Thoracic aorta (tissue), 2 donors: ENCODE measurements at regions not wholly inside any gene's neighbourhood (a gene's known extent, or its start where the extent isn't known, plus 50 kb on each side); places are given as distances from the start of the nearest gene placed in this dataset.

Experiments used
- ATAC-seq: fragments of 150-250 bp; one replicate; pipeline ENCODE4 v1.8.0; 2017; ENCODE audit warnings: low read depth; ENCODE audit not compliant: insufficient number of reproducible peaks, low FRiP score
- DNase-seq: peaks from one replicate; pipeline ENCODE4 v3.0.0-alpha.2; 2020; ENCODE audit warnings: low spot score
- H3K27ac ChIP-seq, 2 donors: fragments of 200-600 bp; sonication (generic); 1 replicate in 1 of 2; 2 replicates in 1 of 2; pipeline ENCODE4 v1.5.1; 2016; ENCODE audit warnings: mild to moderate bottlenecking in 2 of 2, moderate library complexity in 2 of 2
- H3K27me3 ChIP-seq: fragments of 200-600 bp; sonication (generic); replicated peaks from 2 replicates; pipeline ENCODE4 v1.6.0; 2016; ENCODE audit warnings: mild to moderate bottlenecking; ENCODE audit not compliant: insufficient read depth
- H3K36me3 ChIP-seq: fragments of 200-600 bp; sonication (generic); one replicate; pipeline ENCODE4 v1.5.1; 2016
- H3K4me1 ChIP-seq, 2 donors: fragments of 200-600 bp; sonication (generic); 1 replicate in 1 of 2; 2 replicates in 1 of 2; pipeline versions ENCODE4 v1.5.1 to v1.6.0; 2016; ENCODE audit warnings: low read depth in 2 of 2, mild to moderate bottlenecking in 1 of 2; ENCODE audit not compliant: control insufficient read depth in 1 of 2
- H3K4me3 ChIP-seq: fragments of 200-600 bp; sonication (generic); 2 replicates; pipeline ENCODE4 v1.5.1; 2016; ENCODE audit warnings: mild to moderate bottlenecking
- H3K9me3 ChIP-seq: fragments of 200-600 bp; sonication (generic); 2 replicates; pipeline ENCODE4 v1.5.1; 2016
- CTCF ChIP-seq: fragments of 200-600 bp; sonication (generic); IDR thresholded peaks from one replicate; pipeline ENCODE4 v1.5.1; 2019; ENCODE audit warnings: antibody characterized with exemption

GRCh38 chr13:80245162-80245733, 95.7 kb downstream of the SPRY2 start:
- Histone ChIP-seq H3K36me3 (no peaks in the 10 kb centered on the region), H3K27me3 (no peaks in the 10 kb centered on the region), H3K9me3 (no peaks in the 10 kb centered on the region), H3K4me1 (no peaks in the 10 kb centered on the region), H3K4me3 (no peak overlapping the region), H3K27ac (no peak overlapping the region)
- no peak for TF ChIP-seq CTCF
- DNase-seq, result no peak
- ATAC-seq, result no peak

- no peak for ATAC-seq
- DNase-seq, result no peak
- no peak overlapping the region for H3K4me3 ChIP-seq
- no peak overlapping the region for H3K27ac ChIP-seq
- no peaks in the 10 kb centered on the region for H3K9me3 ChIP-seq
- H3K4me1 ChIP-seq, result no peaks in the 10 kb centered on the region
- TF ChIP-seq CTCF, result no peak
- no peaks in the 10 kb centered on the region for H3K27me3 ChIP-seq
- H3K36me3 ChIP-seq, result no peaks in the 10 kb centered on the region
Observed at GRCh38 chr13:80244574-80244973, 96.4 kb downstream of the SPRY2 start.

GRCh38 chr13:80242728-80243427, 98.0 kb downstream of the SPRY2 start:
- no peak for TF ChIP-seq CTCF
- Histone ChIP-seq H3K4me3 (no peak overlapping the region), H3K4me1 (no peaks in the 10 kb centered on the region), H3K36me3 (no peaks in the 10 kb centered on the region), H3K27ac (no peak overlapping the region), H3K27me3 (no peaks in the 10 kb centered on the region), H3K9me3 (no peaks in the 10 kb centered on the region)
- ATAC-seq (no peak), DNase-seq (no peak)

GRCh38 chr13:80239571-80240255, 101.2 kb downstream of the SPRY2 start:
- no peak for ATAC-seq
- Histone ChIP-seq H3K9me3 (no peaks in the 10 kb centered on the region), H3K27ac (no peak overlapping the region), H3K27me3 (no peaks in the 10 kb centered on the region), H3K4me3 (no peak overlapping the region), H3K36me3 (no peaks in the 10 kb centered on the region), H3K4me1 (no peaks in the 10 kb centered on the region)
- no peak for TF ChIP-seq CTCF
- DNase-seq, result no peak

- Histone ChIP-seq H3K4me3 (no peak overlapping the region), H3K27me3 (no peaks in the 10 kb centered on the region), H3K4me1 (no peaks in the 10 kb centered on the region), H3K27ac (no peak overlapping the region), H3K9me3 (no peaks in the 10 kb centered on the region), H3K36me3 (no peaks in the 10 kb centered on the region)
- no peak for TF ChIP-seq CTCF
- ATAC-seq (no peak), DNase-seq (no peak)
Observed at GRCh38 chr13:80239116-80239515, 101.8 kb downstream of the SPRY2 start.
